ENCODE measurements at regions not wholly inside any gene's neighbourhood (a gene's known extent, or its start where the extent isn't known, plus 50 kb on each side); places are given as distances from the start of the nearest gene placed in this dataset.
"Not testable (repeated sequence)": the region's sequence is repeated elsewhere in the genome, so short reads cannot be mapped to it uniquely, and the experiment has no call there.

DNA sequence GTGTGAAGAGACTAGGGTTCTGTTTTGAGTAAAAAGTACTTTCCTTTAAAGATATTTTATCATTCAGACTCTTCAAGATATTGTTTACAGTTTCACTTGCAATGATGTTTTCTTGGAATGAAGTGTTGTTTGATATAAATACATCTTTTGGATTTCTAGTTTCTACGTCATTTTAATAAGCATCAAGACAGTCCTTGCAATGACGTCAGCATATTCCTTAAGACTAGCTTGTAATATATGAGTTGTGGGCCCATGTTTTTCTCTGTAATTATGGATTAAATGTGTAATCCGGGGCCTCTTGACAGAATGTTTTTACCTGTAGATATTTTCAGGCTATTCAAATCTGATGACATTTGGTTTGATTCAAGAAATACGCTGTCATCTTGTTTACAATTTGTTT is 66.1 kb downstream of the RBMX2 start:
- DNase-seq (ENCODE audit: low spot score), result no peak

DNA sequence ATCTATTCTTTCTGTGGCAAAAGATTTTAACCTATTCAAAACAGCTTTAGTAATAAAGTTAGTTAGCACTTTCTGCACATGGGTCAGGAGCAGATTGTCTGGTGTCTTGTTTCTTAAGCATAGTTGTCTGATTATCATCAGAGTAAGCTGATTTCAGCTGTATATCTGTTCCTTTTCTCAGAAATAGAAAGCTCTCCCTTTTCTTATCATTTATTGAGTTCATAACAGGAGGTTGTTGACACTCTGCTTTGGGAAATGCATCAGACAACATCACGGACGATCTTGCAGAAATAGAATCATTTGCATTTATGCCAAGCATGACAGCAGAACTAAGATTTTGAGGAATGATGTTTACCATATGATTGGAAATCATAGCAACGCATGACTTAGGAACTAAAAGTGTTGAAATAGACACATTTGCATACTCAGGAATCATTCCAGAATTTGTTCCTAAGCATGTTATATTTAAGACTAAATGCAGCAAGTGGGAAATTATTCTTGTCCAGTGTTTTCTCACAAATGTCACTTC is 66.7 kb downstream of the RBMX2 start:
- DNase-seq (ENCODE audit: low spot score), result no peak

DNA sequence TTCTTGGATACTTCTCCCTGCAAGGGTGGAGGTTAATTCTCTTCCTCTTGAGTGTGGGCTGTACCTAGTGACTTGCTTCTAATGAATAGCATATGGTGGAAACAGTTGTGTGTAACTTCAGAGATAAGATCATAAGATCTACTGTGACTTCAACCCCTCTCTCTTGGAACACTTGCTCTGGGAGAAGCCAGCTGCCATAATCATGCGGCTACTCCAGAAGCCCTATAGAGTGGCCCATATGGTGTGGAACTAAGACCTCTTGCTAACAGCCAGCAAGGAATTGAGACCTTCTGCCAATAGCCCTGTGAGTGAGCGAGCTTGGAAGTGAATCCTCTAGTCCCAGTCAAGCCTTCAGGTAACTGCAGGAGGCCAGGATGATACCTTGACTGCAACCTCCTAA is 81.1 kb downstream of the RBMX2 start:
- no peak for DNase-seq (ENCODE audit: low spot score)

DNA sequence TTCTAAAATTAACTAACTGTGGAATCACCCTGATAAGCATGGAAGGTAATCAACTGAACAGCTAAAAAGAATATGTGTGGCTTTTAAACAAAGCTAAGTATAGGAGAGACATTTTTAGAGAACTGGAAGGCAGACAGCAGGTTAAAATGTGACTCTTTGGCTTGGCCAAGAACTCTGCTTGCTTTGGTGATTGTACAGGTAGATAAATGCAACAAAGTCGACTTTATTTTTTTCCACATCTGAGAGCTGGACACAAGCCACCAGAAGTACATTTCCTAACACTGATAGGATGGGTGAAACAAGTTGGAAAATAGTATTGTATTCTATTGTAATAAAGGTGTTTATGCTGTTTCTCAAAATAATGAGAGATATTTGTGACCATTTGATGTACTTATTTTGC is 84.1 kb downstream of the RBMX2 start:
- no peak for DNase-seq (ENCODE audit: low spot score)

DNA sequence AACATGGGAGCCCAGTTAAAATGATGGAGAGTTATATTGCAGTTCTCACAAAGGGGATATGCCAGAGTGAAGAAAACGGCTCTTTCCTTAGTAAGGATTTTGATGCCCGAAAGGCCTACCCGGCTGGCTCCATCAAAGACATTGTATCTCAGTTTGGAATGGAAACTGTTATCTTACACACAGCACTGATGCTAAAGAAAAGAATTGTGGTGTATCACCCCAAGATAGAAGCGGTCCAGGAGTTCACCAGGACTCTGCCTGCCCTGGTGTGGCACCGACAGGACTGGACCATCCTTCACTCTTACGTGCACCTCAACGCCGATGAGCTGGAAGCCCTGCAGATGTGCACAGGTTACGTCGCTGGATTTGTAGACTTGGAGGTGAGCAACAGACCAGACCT is 93.7 kb downstream of the RBMX2 start:
- not testable (repeated sequence) for DNase-seq (ENCODE audit: low spot score)

DNA sequence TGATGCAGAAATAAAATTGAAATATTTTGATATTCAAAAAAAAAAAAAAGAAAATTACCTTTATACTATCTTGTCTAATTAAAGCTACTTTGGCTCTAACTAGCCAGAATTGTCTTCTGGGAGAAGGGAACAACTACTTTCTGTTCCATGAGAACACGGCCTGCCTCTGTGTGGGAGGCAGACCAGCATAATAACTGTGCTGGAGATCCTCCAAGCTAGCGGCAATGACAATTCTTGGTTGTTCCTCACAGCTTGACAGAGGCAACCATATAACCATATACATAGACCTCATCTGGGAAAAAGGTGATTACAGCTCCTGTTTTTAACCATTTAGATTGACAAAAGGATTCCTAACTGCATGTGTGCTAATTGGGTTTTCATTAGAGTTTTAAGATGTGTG is 95.7 kb downstream of the RBMX2 start:
- no peak for DNase-seq (ENCODE audit: low spot score)

DNA sequence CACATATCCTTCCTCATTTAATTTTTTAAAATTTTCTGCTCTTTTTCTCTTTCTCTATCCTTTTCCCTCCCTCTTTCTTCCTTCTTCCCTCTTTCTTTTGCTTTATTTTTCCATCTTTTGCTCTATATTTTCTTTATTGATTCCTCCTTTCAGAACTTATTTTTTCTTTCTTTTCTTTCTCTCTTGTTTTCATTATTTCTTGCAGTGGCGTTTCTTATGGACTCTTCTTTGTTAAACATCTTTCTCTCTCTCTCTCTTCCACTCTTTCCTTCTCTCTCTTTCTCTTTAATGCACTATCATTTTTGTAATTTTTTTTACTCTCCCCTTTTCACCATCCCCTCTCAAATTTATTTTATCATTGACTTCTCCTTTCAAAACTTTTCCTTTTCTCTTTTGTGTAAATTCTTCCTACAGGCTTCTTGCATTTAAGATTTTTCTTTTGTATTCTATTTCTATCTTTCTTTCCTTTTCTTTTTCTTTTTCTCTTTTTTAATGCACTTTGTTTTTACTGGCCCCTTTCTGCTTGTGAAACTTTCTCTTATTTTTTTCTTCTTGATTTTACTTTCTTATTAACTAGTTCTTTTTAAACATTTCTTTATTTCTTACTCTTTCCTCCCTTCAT is 97.0 kb downstream of the RBMX2 start:
- DNase-seq (ENCODE audit: low spot score), result no peak

DNA sequence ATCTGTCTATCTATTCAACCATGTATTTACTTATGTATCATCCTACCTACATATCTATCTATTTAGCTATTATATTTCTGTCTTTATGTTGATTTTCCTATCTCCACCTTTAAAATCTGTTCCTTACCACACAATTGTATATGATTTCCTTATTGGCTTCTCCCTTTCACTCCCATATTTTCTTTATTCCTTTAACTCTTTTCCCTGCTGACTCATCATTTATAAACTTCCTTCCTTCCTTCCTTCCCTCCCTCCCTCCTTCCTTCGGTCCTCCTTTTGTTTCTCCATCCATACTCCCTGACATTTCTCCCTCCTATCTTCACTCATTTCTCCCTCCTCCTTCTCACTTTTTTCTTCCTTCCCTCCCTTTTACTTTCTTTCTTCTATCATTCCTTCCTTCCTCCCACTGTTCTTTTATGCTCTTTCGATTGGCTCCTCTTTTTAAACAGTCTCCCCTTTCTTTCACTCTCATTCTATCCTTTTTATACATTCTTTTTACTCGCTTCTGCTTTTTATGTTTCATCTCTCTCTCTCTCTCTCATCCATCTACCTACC is 100.3 kb downstream of the RBMX2 start:
- DNase-seq (ENCODE audit: low spot score), result no peak

DNA sequence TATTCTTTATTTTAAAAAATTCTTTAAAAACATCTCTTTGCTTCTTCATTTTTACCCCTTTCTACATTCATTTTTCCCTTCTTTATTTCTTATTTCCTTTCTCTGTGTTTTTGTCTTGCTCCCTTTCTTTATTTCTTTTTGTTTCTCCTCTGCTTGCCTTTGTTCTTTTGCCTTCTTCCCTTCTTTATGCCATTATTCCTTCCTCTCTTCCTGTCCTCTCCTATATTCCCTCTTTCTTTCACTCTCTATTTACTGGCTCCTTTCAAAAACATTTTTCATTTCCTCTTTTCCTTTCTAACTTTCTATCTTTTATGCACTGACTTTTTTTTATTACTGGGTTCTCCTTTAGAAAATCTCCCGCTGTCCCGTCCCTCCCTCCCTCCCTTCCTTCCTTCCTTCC is 102.2 kb downstream of the RBMX2 start:
- DNase-seq (ENCODE audit: low spot score), result no peak

DNA sequence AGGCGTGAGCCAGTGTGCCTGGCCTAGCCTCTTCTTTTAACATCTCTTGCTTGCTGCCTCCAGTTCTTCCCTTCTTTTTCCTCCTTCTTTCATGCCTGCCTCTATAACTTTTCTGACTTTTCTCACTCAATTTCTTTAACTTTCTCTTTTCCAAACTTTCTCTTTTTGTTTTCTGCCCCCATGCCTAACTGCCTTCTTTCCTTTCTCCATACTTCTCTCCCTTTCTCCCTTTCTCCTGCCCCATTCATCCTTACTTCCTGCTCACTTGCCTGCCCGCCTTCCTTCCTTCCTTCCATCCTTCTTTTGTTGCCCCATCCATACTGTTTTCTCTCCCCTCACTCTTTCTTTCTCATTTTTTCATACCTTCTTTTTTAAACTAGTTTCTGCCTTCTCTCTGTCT is 105.2 kb downstream of the RBMX2 start:
- no peak for DNase-seq (ENCODE audit: low spot score)

DNA sequence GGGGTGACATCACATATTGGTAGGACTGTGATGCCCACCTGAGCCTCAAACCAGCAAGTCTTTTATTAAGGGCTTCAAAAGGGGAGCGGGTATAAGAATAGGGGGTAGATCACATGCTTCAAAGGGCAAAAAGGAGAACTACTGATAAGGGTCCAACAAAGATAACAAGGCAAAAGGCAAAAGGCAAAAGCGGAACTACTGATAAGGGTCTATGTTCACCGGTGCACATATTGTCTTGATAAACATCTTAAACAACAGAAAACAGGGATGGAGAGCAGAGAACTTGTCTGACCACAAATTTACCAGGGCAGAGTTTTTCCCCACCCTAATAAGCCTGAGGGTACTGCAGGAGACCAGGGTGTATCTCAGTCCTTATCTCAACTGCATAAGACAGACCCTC is 110.7 kb downstream of the RBMX2 start:
- DNase-seq (ENCODE audit: low spot score), result not testable (repeated sequence)

DNA sequence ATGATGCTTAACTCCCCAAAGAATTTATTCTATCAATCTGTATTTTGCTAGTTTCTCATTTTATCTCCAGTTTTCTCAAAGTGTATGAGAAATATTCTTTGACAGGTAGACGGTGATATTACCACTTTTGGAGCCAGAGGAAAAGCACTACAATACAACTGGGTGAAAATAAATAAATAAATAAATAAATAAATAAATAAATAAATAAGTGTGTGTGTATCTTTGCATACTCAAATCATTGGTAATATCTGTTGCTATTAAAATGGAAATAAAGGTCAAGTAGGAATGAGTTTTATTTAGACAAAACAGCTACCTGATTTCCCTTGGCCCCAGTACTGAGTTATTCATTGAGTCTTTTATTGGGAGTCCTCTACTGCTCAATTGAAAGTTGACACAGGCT is 114.3 kb downstream of the RBMX2 start:
- DNase-seq (ENCODE audit: low spot score), result no peak

DNA sequence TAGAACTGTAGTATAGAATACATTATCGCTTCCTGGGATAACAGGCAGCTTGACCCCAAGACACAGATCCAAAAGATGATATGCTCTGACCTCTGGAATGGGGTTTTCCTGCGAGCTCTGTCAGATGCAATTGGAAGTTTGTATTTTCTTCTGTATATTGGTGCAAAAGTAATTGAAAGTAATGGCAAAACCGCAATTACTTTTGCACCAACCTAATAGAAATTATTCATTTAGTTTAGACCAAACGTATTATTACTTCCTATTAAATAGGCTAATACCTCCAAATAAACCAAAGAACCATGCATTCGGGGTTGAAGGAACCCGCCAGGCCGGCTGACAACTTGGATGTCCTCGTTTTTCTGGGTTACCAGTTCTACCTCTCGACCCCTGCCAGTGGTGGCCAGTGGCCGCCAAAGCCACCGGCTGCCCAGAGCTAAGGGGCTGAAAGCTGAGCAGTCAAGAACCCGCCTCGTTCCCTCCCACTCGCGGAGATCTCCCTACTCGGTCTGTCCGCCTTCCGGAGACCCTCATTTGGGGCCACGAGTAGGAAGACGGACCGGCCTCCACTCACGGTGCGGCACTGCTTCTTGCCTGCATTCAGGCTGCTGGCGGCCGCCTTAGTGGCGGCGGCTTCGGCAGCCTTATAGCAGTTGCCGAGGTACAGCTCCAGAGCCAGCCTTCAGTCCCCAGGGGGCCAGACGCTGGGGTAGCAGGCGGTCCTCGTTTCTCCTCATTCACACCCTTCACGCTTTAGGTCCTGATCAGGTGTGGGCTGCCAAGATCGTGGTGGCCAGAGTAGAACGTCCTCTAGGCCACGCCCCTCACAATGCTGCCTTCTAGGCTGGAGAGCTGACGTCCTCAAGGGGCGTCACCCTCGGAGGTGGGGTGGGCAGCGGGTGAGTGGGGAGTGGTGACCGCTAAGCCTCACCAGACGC is 121.9 kb downstream of the RBMX2 start:
- DNase-seq (ENCODE audit: low spot score), result no peak

DNA sequence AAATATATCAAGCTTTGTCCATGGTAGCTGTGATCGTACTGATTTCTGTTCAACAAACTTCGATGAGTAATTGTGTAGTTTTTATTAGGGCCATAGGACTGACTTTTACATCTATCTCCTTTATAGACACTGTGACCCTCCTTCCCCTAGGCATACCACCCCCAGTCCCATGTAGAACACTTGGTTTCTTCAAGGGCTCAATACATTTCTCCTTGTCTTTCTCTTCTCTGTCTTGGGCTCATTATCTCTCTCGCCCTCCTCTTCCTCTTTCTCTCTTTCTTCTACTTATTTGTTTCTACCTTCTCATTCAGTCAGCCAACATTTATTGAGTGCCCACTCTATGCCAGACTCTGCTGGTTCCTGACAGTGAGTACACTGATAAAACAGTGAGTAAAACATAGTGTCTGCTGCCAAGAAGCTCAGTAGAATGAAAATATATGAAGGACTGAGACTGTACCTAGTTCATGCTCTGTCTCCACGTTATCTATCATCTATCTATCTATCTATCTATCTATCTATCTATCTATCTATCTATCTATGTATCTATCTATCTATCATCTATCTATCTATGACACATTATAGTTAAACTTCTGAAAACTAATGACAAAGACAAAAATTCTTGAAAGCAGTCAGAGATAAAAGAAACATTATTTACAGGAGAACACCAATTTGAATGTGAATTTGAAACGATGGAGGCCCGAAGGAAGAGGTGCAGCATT is 122.8 kb downstream of the RBMX2 start:
- DNase-seq (ENCODE audit: low spot score), result no peak

DNA sequence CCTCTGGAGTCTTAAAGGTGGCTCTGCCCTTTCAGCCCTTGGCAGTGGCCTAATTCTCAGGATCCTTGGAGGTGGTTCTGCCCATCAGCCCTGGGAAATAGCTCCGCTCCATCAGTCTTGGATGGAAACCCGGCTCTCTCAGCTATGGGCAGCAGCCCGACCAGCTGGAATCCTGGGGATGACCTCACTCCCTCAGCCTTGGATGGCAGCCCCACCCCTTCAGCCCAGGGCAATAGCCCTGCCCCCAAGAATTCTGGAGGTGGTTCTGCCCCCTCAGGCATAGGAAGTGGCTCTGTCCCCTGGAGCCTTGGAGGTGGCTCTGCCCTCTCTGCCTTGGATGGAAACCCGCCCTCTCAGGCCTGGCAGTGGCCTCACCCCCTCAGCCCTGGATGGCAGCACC is 127.7 kb downstream of the RBMX2 start:
- no peak for DNase-seq (ENCODE audit: low spot score)

DNA sequence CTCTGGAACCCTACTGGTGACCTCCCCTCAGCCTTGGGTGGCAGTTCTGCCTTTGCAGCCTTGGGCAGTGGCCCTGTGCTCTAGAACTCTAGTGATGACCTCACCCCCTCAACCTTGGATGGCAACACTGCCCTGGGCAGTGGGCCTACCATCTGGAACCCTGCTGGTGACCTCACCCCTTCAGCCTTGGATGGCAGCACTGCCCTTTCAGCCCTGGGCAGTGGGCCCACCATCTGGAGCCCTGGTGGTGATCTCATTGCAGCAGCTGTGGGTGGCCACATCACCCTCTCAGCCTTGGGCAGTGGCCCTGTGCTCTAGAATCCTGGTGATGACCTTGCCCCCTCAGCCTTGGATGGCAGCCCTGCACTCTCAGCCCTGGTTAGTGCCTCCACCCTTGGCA is 129.3 kb downstream of the RBMX2 start:
- DNase-seq (ENCODE audit: low spot score), result no peak

DNA sequence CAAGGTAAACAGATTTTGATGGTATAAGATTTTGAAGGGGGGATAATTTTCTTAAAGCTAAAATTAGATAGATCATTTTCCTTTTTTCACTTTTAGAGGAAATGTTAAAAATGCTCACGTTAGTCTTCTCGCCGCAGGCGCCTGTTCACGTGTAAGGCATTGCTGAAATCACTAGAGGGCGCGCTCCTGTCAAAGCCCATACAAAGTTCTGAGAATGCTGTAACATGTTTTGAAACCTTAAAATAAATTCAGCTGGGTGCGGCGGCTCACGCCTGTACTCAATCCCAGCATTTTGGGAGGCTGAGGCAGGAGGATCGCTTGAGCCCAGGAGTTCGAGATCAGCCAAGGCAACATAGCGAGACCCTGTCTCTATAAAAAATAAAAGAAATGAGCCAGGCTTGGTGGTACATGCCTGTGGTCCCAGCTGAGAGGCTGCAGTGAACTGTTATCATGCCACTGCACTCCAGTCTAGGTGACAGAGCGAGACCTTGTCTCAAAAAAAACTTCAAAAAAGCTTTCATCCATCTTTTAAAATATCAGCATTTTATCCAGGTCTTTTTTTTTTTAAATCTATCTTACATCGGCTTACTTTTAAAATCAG is 138.0 kb downstream of the RBMX2 start:
- peak; percentile 18 for DNase-seq (ENCODE audit: low spot score)

DNA sequence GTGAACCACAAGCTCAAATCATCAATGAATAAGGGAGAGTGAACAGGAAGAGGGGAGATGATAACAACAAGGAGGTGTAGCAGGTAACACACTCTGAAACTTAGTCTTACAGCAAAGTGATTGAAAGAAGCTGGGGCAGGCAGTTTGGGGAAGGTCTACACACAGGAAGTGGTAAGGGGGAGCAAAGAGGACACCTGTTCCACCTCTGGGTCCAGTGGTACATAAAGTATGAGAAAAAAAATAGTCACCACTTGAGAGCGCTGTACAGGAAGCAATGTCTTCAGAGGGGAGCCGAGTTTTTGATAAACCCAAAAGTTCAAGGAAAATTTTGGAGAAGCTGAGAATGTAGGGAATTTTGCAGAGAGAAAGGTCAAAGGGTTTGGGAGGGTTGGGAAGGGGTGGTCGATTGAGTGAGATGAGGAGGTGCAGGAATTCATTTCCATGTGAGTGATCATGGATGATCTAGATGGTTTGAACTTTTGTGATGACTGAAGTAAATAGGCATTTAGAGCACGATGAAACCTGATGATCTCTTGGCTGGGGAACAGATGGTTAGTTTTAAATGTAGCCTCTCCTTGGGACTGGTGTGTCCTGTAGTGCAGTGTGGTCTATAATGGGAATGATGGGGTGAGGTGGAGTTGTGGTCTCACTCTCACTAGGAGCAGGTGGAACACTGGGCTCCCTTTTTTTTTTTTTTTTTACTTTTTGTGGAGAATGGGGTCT is 142.0 kb downstream of the RBMX2 start:
- DNase-seq (ENCODE audit: low spot score), result no peak

DNA sequence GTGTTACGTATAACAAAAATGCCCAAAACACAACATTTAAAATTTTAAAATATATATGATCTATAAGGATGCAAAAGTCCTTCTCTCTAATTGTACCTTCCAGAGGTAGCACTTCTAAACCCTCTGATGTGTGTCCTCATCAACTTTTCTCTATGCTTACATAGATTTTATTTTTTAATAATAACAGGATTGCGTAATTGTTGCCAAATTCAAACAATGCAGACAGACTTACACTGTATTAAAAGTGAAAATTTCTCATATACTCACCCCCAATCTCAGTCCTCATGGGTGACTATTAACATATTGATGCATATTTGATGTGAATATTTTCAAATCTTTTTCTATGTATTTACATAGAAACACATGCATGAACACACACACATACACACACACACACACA is 144.0 kb downstream of the RBMX2 start:
- no peak for DNase-seq (ENCODE audit: low spot score)

DNA sequence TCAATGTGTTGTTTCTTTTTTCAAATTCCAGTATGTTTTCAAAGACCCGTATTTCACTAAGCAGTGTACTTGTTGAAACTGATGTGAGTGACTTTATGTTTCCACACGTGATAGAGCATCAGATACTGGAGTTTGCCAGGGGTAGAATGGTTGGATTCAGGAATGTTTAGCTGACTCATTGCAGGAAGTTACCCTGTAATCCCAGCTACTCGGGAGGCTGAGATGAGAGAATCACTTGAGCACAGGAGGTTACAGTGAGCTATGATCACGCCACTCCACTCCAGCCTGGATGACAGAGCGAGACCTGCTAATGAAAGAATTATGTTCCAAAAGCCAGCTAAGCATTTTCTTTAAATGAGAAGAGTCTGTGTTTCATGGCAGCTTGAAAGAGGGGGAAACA is 147.6 kb downstream of the RBMX2 start:
- not testable (repeated sequence) for DNase-seq (ENCODE audit: low spot score)

DNA sequence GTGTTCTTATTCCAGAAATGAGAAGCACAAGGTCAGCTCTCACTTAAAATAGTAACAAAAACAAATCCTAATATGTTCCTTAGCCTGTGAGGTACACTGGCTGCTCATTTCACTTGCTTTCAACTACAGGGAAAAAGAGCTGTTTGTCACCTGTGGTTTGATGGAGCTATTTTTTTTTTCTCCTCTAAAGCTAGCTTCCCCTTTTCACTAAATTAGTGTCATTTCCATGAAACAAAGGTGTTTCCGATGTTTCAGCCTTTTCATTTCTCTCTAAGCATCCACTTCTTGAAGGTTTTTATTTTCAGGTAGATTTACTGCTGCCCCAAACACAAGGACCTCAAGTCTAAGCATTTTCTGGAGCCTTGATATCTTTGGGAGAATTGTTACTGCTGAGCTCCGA is 148.6 kb downstream of the RBMX2 start:
- DNase-seq (ENCODE audit: low spot score), result no peak
